ENCODE measurements at regions not wholly inside any gene's neighbourhood (a gene's known extent, or its start where the extent isn't known, plus 50 kb on each side); places are given as distances from the start of the nearest gene placed in this dataset.

DNA sequence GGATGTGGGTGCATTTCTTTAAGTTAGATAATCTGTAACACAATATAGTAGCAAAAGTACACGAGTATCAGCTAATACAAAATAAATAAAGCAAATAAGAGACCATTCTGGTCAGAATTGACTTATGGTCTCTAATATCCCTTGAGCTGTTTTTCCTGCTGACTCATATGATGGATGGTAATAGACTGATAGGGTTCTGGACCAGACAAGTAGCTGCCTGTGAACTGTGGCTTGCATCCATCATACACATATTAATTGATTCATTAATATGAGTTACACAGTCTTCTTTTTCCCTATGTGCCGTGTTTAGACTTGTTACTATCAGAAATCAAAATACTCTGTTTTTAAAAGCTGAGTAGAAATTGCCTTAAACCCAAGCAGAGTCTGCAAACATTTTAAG is 762.8 kb downstream of the GATA3 start:
- ChIA-PET CTCF (no interaction called here), POLR2A (no interaction called here)
- TF ChIP-seq, protein P1, sequence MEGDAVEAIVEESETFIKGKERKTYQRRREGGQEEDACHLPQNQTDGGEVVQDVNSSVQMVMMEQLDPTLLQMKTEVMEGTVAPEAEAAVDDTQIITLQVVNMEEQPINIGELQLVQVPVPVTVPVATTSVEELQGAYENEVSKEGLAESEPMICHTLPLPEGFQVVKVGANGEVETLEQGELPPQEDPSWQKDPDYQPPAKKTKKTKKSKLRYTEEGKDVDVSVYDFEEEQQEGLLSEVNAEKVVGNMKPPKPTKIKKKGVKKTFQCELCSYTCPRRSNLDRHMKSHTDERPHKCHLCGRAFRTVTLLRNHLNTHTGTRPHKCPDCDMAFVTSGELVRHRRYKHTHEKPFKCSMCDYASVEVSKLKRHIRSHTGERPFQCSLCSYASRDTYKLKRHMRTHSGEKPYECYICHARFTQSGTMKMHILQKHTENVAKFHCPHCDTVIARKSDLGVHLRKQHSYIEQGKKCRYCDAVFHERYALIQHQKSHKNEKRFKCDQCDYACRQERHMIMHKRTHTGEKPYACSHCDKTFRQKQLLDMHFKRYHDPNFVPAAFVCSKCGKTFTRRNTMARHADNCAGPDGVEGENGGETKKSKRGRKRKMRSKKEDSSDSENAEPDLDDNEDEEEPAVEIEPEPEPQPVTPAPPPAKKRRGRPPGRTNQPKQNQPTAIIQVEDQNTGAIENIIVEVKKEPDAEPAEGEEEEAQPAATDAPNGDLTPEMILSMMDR (IDR thresholded peaks at IDR 0.05; ENCODE audit: control extremely low read depth, extremely low read depth, low read depth, missing control alignments) = no peak
- no peak for DNase-seq (ENCODE audit: extremely low spot score)

DNA sequence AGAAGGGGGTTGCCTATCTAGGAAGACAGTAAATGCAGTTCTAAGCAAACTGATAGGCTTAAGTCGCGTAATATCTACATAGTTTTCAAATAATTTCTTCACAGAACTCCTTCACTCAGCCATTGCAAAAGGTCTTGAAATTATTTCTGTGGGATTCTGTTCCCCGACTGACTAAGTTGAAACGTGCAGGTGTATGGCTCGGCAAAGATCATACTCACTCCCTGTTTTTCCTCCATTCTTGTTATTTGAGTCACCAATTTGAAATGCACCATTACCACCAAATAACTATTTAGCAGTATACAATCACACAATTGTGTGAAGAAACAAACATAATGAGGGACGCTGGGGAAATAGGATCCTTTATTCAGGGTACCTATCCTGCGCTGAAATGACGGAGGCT is 771.1 kb downstream of the GATA3 start:
- POLR2A ChIA-PET = no interaction called here
- no peak for DNase-seq (ENCODE audit: extremely low spot score)
- TF ChIP-seq, protein P1 (IDR thresholded peaks at IDR 0.05; ENCODE audit: control extremely low read depth, extremely low read depth, low read depth, missing control alignments) = no peak
- CTCF ChIA-PET = interaction anchor here (1.4 kb wide), 1 partner anchor 21 kb away, joined by 3 read pairs; no protein-coding TSS in a partner anchor

DNA sequence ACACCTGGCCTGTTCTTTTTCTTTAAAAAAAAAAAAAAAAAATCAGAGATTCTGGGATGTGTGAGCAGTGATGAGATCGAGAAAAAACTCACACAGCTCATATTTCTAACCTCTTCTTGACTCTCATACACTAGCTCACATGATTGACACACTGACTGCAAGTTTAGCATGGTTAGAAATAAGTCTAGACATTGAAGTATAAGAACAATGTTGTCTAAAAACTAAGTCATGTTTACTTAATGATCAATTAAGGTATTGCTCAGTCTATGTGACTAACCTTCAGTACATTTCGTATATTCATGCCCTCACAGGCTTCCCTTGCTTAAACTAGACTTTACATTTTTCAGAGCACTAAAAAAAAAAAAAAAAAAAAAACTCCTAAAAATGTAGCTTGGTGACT is 775.1 kb downstream of the GATA3 start:
- DNase-seq (ENCODE audit: extremely low spot score) = no peak
- ChIA-PET CTCF (interaction anchor here (1.2 kb wide), 1 partner anchor 20 kb away, joined by 3 read pairs; no protein-coding TSS in a partner anchor), POLR2A (no interaction called here)

GRCh38 chr10:8830048-8830447 is 775.6 kb downstream of the GATA3 start:
- no peak for DNase-seq (ENCODE audit: extremely low spot score)
- ChIA-PET CTCF (interaction anchor here (1.2 kb wide), 1 partner anchor 20 kb away, joined by 3 read pairs; no protein-coding TSS in a partner anchor), POLR2A (no interaction called here)
- TF ChIP-seq, protein P1 (IDR thresholded peaks at IDR 0.05; ENCODE audit: control extremely low read depth, extremely low read depth, low read depth, missing control alignments) = no peak

More for the DNA sequence above, 775.1 kb downstream of the GATA3 start:
- TF ChIP-seq, protein P1 (IDR thresholded peaks at IDR 0.05; ENCODE audit: control extremely low read depth, extremely low read depth, low read depth, missing control alignments) = no peak

- ChIA-PET CTCF (interaction anchor here (1.2 kb wide), 1 partner anchor 19 kb away, joined by 3 read pairs; no protein-coding TSS in a partner anchor), POLR2A (no interaction called here)
- TF ChIP-seq, protein P1 (IDR thresholded peaks at IDR 0.05; ENCODE audit: control extremely low read depth, extremely low read depth, low read depth, missing control alignments) = no peak
- no peak for DNase-seq (ENCODE audit: extremely low spot score)
Measured at GRCh38 chr10:8830876-8831275, 776.4 kb downstream of the GATA3 start.

DNA sequence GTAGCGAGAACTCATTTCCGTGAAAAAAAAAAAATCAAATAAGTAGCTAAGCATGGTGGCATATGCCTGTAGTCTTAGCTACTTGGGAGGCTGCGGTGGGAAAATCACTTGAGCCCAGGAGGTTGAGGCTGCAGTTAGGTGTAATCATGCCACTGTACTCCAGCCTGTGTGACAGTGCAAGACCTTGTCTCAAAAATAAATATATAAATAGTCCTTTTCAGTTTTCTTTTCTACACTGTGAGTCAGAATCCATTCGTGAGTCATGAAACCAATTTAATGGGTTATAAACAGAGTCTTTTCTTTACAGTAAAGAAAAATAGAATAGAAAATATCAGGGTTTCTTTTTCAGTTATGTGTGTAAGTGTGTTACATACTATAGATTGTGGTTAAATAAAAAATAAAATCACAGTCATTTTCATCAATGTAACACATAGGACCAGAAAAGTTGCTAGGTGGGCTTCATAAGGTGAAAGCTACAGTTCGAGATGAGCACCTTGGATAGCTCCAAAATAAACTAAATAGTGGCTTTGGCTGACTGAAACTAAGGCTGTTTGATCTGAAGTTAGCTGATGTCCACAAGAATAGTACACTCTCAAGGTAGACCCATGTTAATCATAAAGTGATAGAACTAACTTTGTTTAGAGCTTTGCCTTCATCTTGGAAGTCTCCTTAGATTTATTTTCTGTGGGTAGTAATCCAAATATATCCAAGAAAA is 781.1 kb downstream of the GATA3 start:
- TF ChIP-seq, protein P1 (IDR thresholded peaks at IDR 0.05; ENCODE audit: control extremely low read depth, extremely low read depth, low read depth, missing control alignments) = no peak
- DNase-seq (ENCODE audit: extremely low spot score) = no peak
- ChIA-PET POLR2A (no interaction called here), CTCF (no interaction called here)
